Loucy (cell line): ENCODE measurements at regions not wholly inside any gene's neighbourhood (a gene's known extent, or its start where the extent isn't known, plus 50 kb on each side); places are given as distances from the start of the nearest gene placed in this dataset.

Experiments used
- EZH2phosphoT487 ChIP-seq: fragments of 200-600 bp; IDR thresholded peaks from 2 replicates; pipeline ENCODE4 v1.6.1; 2018; ENCODE audit warnings: antibody characterized with exemption, mild to moderate bottlenecking, moderate library complexity, borderline replicate concordance
- TF ChIP-seq, protein P1 (sequence below): fragments of 200-600 bp; sonication (generic); conservative IDR thresholded peaks from 2 replicates; pipeline ENCODE4 v1.5.1; 2014; ENCODE audit warnings: mild to moderate bottlenecking, antibody characterized with exemption, low read length

DNA sequence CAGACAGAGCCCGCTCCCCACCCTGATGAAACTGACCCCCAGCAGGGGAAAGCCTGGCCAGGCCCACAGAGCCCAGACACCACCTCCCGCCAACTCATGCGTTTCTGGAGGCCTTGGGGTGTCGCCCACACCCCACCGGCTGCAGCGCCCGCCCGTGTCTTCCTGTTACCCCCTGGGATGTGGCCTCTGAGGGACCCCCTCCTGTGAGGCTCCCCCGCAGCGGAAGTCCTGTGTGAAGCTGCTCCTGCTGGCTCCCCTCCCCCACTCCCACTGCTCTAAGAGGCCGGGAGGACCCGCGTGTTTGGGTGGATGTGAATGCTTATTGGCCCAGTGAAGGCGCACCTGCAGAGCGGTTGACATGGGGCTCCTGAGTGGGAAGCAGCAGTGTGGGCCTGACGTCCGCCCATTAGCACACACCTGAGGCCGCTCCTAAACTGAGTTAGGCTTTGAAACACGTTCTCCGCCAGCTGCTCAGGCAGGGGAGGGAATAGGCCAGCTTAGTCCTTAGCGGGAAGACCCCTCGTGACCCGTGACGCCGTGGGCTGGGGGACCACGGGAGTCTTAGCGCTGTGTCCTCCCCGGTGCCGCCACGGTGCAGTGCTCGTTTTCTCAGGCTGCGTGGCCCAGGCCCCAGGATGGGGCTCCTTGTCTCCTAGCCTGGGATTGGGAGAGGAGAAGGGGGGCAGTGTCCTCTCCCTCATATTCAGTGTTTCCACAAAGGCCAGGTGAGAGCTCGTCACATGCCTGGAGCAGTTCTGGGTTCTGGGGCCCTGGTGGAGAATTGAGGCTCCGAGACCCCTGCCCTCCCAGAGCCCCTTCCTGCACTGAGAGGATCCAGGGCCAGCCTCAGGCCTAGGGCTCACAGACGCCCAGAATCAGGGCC, 323.4 kb upstream of the SFSWAP start:
- TF ChIP-seq, protein P1, sequence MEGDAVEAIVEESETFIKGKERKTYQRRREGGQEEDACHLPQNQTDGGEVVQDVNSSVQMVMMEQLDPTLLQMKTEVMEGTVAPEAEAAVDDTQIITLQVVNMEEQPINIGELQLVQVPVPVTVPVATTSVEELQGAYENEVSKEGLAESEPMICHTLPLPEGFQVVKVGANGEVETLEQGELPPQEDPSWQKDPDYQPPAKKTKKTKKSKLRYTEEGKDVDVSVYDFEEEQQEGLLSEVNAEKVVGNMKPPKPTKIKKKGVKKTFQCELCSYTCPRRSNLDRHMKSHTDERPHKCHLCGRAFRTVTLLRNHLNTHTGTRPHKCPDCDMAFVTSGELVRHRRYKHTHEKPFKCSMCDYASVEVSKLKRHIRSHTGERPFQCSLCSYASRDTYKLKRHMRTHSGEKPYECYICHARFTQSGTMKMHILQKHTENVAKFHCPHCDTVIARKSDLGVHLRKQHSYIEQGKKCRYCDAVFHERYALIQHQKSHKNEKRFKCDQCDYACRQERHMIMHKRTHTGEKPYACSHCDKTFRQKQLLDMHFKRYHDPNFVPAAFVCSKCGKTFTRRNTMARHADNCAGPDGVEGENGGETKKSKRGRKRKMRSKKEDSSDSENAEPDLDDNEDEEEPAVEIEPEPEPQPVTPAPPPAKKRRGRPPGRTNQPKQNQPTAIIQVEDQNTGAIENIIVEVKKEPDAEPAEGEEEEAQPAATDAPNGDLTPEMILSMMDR = no peak
- TF ChIP-seq EZH2phosphoT487 = no peak
